GM23338 (cell line): ENCODE measurements at regions not wholly inside any gene's neighbourhood (a gene's known extent, or its start where the extent isn't known, plus 50 kb on each side); places are given as distances from the start of the nearest gene placed in this dataset.

Source experiments
- ATAC-seq: fragments of 200-7000 bp; cut with Tn5 transposase; 3 replicates; pipeline ENCODE4 v1.9.1; 2020
- DNase-seq: peaks from one replicate; pipeline ENCODE4 v3.0.0-alpha.2; 2015; ENCODE audit warnings: low spot score
- H2AFZ ChIP-seq: fragments of 200-600 bp; sonication (generic); 2 replicates; pipeline ENCODE4 v1.8.0; 2016; ENCODE audit warnings: antibody characterized with exemption, mild to moderate bottlenecking, moderate library complexity
- H3F3A ChIP-seq: fragments of 200-600 bp; sonication (generic); replicated peaks from 2 replicates; pipeline ENCODE4 v1.8.0; 2017; ENCODE audit warnings: antibody characterized with exemption, mixed run types, low read depth
- H3K27ac ChIP-seq: fragments of 200-600 bp; sonication (generic); 2 replicates; pipeline ENCODE4 v1.6.1; 2016; ENCODE audit warnings: low read depth
- H3K27me3 ChIP-seq: fragments of 200-600 bp; sonication (generic); 2 replicates; pipeline ENCODE4 v1.8.0; 2016; ENCODE audit warnings: mild to moderate bottlenecking, mixed run types, moderate library complexity; ENCODE audit not compliant: insufficient read depth
- H3K36me3 ChIP-seq: fragments of 200-600 bp; sonication (generic); 2 replicates; pipeline ENCODE4 v1.8.0; 2016; ENCODE audit warnings: mild to moderate bottlenecking; ENCODE audit not compliant: insufficient read depth
- H3K4me1 ChIP-seq: fragments of 200-600 bp; sonication (generic); 2 replicates; pipeline ENCODE4 v1.8.0; 2016; ENCODE audit warnings: mild to moderate bottlenecking, moderate library complexity; ENCODE audit not compliant: insufficient read depth
- H3K4me2 ChIP-seq: fragments of 200-600 bp; sonication (generic); 2 replicates; pipeline ENCODE4 v1.7.1; 2017; ENCODE audit warnings: mixed run types
- H3K4me3 ChIP-seq: fragments of 200-600 bp; sonication (generic); 2 replicates; pipeline ENCODE4 v1.6.1; 2016; ENCODE audit warnings: mixed run types
- H3K79me2 ChIP-seq: fragments of 200-600 bp; sonication (generic); replicated peaks from 2 replicates; pipeline ENCODE4 v1.8.0; 2017; ENCODE audit warnings: mild to moderate bottlenecking; ENCODE audit not compliant: insufficient read depth
- H3K9me2 ChIP-seq: fragments of 200-600 bp; sonication (generic); 2 replicates; pipeline ENCODE4 v1.8.0; 2017; ENCODE audit not compliant: insufficient read depth
- H4K20me1 ChIP-seq: fragments of 200-600 bp; sonication (generic); replicated peaks from 2 replicates; pipeline ENCODE4 v1.8.0; 2017; ENCODE audit warnings: mild to moderate bottlenecking; ENCODE audit not compliant: insufficient read depth
- H3K27ac Mint-ChIP-seq: 2 replicates; pipeline ENCODE4 v1.8.0; 2020; ENCODE audit warnings: inconsistent platforms, mild to moderate bottlenecking, moderate library complexity, mixed read lengths
- H3K27me3 Mint-ChIP-seq: 3 replicates; pipeline ENCODE4 v1.8.0; 2022; ENCODE audit warnings: low read depth, mild to moderate bottlenecking, moderate library complexity, mixed read lengths, inconsistent platforms; ENCODE audit not compliant: insufficient read depth, poor library complexity
- H3K36me3 Mint-ChIP-seq: 3 replicates; pipeline ENCODE4 v1.8.0; 2021; ENCODE audit warnings: low read depth, mild to moderate bottlenecking, inconsistent platforms, moderate library complexity, mixed read lengths
- H3K4me1 Mint-ChIP-seq: 3 replicates; pipeline ENCODE4 v1.8.0; 2020; ENCODE audit warnings: mild to moderate bottlenecking, inconsistent platforms, mixed read lengths
- H3K4me3 Mint-ChIP-seq: 3 replicates; pipeline ENCODE4 v1.8.0; 2021; ENCODE audit warnings: moderate library complexity, mild to moderate bottlenecking, inconsistent platforms, mixed read lengths
- H3K9me3 Mint-ChIP-seq: 3 replicates; pipeline ENCODE4 v1.8.0; 2020; ENCODE audit warnings: moderate library complexity, mild to moderate bottlenecking, inconsistent platforms, mixed read lengths
- CREB1 ChIP-seq: fragments of 250-450 bp; sonication (Bioruptor Pico); IDR thresholded peaks from 2 replicates; pipeline ENCODE4 v1.5.0; 2020; ENCODE audit warnings: low read depth, mild to moderate bottlenecking, moderate library complexity
- EZH2 ChIP-seq: fragments of 200-600 bp; sonication (generic); IDR thresholded peaks from one replicate; pipeline ENCODE4 v1.8.0; 2017; ENCODE audit warnings: antibody characterized with exemption, mild to moderate bottlenecking, low read depth; ENCODE audit not compliant: unreplicated experiment
- EZH2phosphoT487 ChIP-seq: fragments of 200-600 bp; sonication (generic); IDR thresholded peaks from one replicate; pipeline ENCODE4 v1.8.1; 2018; ENCODE audit warnings: antibody characterized with exemption; ENCODE audit not compliant: unreplicated experiment
- JUNB ChIP-seq: IDR thresholded peaks from one replicate; pipeline ENCODE4 v1.6.1; 2016; ENCODE audit warnings: antibody characterized with exemption; ENCODE audit not compliant: unreplicated experiment
- NANOG ChIP-seq: IDR thresholded peaks from 2 replicates; pipeline ENCODE4 v1.6.1; 2016; ENCODE audit warnings: antibody characterized with exemption, borderline replicate concordance
- STAT1 ChIP-seq: IDR thresholded peaks from one replicate; pipeline ENCODE4 v1.6.1; 2016; ENCODE audit warnings: antibody characterized with exemption; ENCODE audit not compliant: unreplicated experiment
- ZNF114 ChIP-seq: fragments of 250-450 bp; sonication (Bioruptor Pico); IDR thresholded peaks from 2 replicates; pipeline ENCODE4 v1.5.0; 2020; ENCODE audit warnings: mild to moderate bottlenecking, moderate library complexity
- ZNF331 ChIP-seq: fragments of 250-450 bp; sonication (Bioruptor Pico); IDR thresholded peaks from 2 replicates; pipeline ENCODE4 v1.5.0; 2020; ENCODE audit warnings: low read depth, mild to moderate bottlenecking, moderate library complexity
- TF ChIP-seq, protein P1 (sequence below): fragments of 250-450 bp; sonication (Bioruptor Pico); IDR thresholded peaks from 2 replicates; pipeline ENCODE4 v1.5.0; 2020; ENCODE audit warnings: mild to moderate bottlenecking, moderate library complexity
- TF ChIP-seq, protein P2 (sequence below), 2 experiments: fragments of 200-600 bp in 1 of 2; sonication (generic) in 1 of 2; conservative IDR thresholded peaks; 2 replicates each; pipeline versions ENCODE4 v1.5.1 to v1.6.1; 2016 to 2017; ENCODE audit warnings: antibody characterized with exemption in 2 of 2, low read depth in 2 of 2, mild to moderate bottlenecking in 2 of 2, moderate library complexity in 1 of 2
- TF ChIP-seq, protein P3 (sequence below): IDR thresholded peaks from one replicate; pipeline ENCODE4 v1.6.1; 2018; ENCODE audit warnings: antibody characterized with exemption; ENCODE audit not compliant: unreplicated experiment

DNA sequence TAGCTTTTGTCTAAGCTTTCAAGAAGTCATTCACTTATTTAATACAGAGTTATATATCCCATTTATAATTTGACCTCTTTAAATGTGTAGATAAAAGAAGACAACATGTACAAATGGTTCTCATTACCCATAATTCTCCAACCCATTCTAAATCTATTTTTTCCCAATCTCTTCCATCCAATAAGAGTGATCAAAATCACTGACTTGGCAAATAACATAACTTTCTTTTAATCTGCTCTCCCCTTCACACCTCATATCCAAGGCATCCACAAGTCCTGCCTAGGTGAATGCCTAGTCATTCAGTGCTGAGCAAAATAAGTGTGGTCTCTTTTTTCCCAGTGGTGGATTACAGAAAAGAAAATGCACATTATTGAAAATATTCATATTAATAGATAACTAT, 1231.1 kb downstream of the CDH11 start:
- H3K4me3 Mint-ChIP-seq = no peak overlapping the region
- H3K27ac ChIP-seq = no peak overlapping the region
- H4K20me1 ChIP-seq = no peaks in the 10 kb centered on the region
- DNase-seq (no peak), ATAC-seq (no peak)
- no peaks in the 10 kb centered on the region for H3K36me3 ChIP-seq
- no peaks in the 10 kb centered on the region for H3K79me2 ChIP-seq
- H3K36me3 Mint-ChIP-seq = no peaks in the 10 kb centered on the region
- no peak for TF ChIP-seq ZNF331 (CRISPR knock-in tag)
- TF ChIP-seq, protein P1, sequence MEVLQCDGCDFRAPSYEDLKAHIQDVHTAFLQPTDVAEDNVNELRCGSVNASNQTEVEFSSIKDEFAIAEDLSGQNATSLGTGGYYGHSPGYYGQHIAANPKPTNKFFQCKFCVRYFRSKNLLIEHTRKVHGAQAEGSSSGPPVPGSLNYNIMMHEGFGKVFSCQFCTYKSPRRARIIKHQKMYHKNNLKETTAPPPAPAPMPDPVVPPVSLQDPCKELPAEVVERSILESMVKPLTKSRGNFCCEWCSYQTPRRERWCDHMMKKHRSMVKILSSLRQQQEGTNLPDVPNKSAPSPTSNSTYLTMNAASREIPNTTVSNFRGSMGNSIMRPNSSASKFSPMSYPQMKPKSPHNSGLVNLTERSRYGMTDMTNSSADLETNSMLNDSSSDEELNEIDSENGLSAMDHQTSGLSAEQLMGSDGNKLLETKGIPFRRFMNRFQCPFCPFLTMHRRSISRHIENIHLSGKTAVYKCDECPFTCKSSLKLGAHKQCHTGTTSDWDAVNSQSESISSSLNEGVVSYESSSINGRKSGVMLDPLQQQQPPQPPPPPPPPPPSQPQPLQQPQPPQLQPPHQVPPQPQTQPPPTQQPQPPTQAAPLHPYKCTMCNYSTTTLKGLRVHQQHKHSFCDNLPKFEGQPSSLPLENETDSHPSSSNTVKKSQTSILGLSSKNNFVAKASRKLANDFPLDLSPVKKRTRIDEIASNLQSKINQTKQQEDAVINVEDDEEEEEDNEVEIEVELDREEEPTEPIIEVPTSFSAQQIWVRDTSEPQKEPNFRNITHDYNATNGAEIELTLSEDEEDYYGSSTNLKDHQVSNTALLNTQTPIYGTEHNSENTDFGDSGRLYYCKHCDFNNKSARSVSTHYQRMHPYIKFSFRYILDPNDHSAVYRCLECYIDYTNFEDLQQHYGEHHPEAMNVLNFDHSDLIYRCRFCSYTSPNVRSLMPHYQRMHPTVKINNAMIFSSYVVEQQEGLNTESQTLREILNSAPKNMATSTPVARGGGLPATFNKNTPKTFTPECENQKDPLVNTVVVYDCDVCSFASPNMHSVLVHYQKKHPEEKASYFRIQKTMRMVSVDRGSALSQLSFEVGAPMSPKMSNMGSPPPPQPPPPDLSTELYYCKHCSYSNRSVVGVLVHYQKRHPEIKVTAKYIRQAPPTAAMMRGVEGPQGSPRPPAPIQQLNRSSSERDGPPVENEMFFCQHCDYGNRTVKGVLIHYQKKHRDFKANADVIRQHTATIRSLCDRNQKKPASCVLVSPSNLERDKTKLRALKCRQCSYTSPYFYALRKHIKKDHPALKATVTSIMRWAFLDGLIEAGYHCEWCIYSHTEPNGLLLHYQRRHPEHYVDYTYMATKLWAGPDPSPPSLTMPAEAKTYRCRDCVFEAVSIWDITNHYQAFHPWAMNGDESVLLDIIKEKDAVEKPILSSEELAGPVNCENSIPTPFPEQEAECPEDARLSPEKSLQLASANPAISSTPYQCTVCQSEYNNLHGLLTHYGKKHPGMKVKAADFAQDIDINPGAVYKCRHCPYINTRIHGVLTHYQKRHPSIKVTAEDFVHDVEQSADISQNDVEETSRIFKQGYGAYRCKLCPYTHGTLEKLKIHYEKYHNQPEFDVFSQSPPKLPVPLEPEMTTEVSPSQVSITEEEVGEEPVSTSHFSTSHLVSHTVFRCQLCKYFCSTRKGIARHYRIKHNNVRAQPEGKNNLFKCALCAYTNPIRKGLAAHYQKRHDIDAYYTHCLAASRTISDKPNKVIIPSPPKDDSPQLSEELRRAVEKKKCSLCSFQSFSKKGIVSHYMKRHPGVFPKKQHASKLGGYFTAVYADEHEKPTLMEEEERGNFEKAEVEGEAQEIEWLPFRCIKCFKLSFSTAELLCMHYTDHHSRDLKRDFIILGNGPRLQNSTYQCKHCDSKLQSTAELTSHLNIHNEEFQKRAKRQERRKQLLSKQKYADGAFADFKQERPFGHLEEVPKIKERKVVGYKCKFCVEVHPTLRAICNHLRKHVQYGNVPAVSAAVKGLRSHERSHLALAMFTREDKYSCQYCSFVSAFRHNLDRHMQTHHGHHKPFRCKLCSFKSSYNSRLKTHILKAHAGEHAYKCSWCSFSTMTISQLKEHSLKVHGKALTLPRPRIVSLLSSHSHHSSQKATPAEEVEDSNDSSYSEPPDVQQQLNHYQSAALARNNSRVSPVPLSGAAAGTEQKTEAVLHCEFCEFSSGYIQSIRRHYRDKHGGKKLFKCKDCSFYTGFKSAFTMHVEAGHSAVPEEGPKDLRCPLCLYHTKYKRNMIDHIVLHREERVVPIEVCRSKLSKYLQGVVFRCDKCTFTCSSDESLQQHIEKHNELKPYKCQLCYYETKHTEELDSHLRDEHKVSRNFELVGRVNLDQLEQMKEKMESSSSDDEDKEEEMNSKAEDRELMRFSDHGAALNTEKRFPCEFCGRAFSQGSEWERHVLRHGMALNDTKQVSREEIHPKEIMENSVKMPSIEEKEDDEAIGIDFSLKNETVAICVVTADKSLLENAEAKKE (CRISPR knock-in tag) = no peak
- TF ChIP-seq, protein P2, sequence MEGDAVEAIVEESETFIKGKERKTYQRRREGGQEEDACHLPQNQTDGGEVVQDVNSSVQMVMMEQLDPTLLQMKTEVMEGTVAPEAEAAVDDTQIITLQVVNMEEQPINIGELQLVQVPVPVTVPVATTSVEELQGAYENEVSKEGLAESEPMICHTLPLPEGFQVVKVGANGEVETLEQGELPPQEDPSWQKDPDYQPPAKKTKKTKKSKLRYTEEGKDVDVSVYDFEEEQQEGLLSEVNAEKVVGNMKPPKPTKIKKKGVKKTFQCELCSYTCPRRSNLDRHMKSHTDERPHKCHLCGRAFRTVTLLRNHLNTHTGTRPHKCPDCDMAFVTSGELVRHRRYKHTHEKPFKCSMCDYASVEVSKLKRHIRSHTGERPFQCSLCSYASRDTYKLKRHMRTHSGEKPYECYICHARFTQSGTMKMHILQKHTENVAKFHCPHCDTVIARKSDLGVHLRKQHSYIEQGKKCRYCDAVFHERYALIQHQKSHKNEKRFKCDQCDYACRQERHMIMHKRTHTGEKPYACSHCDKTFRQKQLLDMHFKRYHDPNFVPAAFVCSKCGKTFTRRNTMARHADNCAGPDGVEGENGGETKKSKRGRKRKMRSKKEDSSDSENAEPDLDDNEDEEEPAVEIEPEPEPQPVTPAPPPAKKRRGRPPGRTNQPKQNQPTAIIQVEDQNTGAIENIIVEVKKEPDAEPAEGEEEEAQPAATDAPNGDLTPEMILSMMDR (conservative IDR thresholded peaks at IDR 0.05; ENCODE audit: low read depth in 2 of 2) = no peak
- no peak for TF ChIP-seq NANOG
- TF ChIP-seq CREB1 = no peak
- no peak for TF ChIP-seq JUNB
- TF ChIP-seq ZNF114 (CRISPR knock-in tag) = no peak
- TF ChIP-seq, protein P3, sequence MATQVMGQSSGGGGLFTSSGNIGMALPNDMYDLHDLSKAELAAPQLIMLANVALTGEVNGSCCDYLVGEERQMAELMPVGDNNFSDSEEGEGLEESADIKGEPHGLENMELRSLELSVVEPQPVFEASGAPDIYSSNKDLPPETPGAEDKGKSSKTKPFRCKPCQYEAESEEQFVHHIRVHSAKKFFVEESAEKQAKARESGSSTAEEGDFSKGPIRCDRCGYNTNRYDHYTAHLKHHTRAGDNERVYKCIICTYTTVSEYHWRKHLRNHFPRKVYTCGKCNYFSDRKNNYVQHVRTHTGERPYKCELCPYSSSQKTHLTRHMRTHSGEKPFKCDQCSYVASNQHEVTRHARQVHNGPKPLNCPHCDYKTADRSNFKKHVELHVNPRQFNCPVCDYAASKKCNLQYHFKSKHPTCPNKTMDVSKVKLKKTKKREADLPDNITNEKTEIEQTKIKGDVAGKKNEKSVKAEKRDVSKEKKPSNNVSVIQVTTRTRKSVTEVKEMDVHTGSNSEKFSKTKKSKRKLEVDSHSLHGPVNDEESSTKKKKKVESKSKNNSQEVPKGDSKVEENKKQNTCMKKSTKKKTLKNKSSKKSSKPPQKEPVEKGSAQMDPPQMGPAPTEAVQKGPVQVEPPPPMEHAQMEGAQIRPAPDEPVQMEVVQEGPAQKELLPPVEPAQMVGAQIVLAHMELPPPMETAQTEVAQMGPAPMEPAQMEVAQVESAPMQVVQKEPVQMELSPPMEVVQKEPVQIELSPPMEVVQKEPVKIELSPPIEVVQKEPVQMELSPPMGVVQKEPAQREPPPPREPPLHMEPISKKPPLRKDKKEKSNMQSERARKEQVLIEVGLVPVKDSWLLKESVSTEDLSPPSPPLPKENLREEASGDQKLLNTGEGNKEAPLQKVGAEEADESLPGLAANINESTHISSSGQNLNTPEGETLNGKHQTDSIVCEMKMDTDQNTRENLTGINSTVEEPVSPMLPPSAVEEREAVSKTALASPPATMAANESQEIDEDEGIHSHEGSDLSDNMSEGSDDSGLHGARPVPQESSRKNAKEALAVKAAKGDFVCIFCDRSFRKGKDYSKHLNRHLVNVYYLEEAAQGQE = no peak
- no peak for TF ChIP-seq EZH2
- TF ChIP-seq STAT1 = no peak
- no peak for TF ChIP-seq EZH2phosphoT487
- no peaks in the 10 kb centered on the region for H3F3A ChIP-seq
- H3K27me3 Mint-ChIP-seq = no peaks in the 10 kb centered on the region
- no peak overlapping the region for H3K27ac Mint-ChIP-seq
- H3K9me2 ChIP-seq = peaks cover 4% of the 10 kb centered on the region; the same call in 1 of the 2 replicates
- H3K4me2 ChIP-seq = no peak overlapping the region
- no peak overlapping the region for H3K4me3 ChIP-seq
- no peak overlapping the region for H2AFZ ChIP-seq
- H3K9me3 Mint-ChIP-seq = no peaks in the 10 kb centered on the region
- no peaks in the 10 kb centered on the region for H3K4me1 Mint-ChIP-seq
- no peaks in the 10 kb centered on the region for H3K4me1 ChIP-seq
- H3K27me3 ChIP-seq = no peaks in the 10 kb centered on the region
